ENCODE measurements at regions not wholly inside any gene's neighbourhood (a gene's known extent, or its start where the extent isn't known, plus 50 kb on each side); places are given as distances from the start of the nearest gene placed in this dataset.
"Not testable (repeated sequence)": the region's sequence is repeated elsewhere in the genome, so short reads cannot be mapped to it uniquely, and the experiment has no call there.

- no peak for DNase-seq (ENCODE audit: extremely low spot score in 2 of 2)
- intact Hi-C loops (cut with DNase I), result no loop called here
- no peaks in the 10 kb centered on the region for H3K4me1 ChIP-seq
- no peaks in the 10 kb centered on the region for H3K9me3 ChIP-seq
- no peak overlapping the region for H3K4me3 ChIP-seq
- TF ChIP-seq CTCF (IDR thresholded peaks at IDR 0.05) (no peak), POLR2AphosphoS5 (IDR thresholded peaks at IDR 0.05; ENCODE audit: insufficient read depth in 1 of 2, low read depth in 1 of 2) (no peak), POLR2A (IDR thresholded peaks at IDR 0.05) (no peak)
- no peak overlapping the region for H3K27ac ChIP-seq
- no peaks in the 10 kb centered on the region for H3K36me3 ChIP-seq
- H3K27me3 ChIP-seq, result no peaks in the 10 kb centered on the region
Measured at GRCh38 chr2:183780072-183780471, 655.8 kb downstream of the NUP35 start.

- H3K4me1 ChIP-seq, result no peaks in the 10 kb centered on the region
- intact Hi-C loops (cut with DNase I), result no loop called here
Measured at GRCh38 chr2:183782436-183782835, 658.2 kb downstream of the NUP35 start.

GRCh38 chr2:183788796-183789195 is 664.6 kb downstream of the NUP35 start:
- H3K4me3 ChIP-seq; DNase-seq (ENCODE audit: extremely low spot score in 2 of 2); H3K27me3 ChIP-seq; H3K27ac ChIP-seq; intact Hi-C loops (cut with DNase I); H3K9me3 ChIP-seq; H3K36me3 ChIP-seq; H3K4me1 ChIP-seq: not testable (repeated sequence)

More at GRCh38 chr2:183782436-183782835, 658.2 kb downstream of the NUP35 start:
- no peak overlapping the region for H3K27ac ChIP-seq
- DNase-seq (ENCODE audit: extremely low spot score in 2 of 2), result no peak
- H3K36me3 ChIP-seq, result no peaks in the 10 kb centered on the region
- no peaks in the 10 kb centered on the region for H3K27me3 ChIP-seq
- no peak overlapping the region for H3K4me3 ChIP-seq
- H3K9me3 ChIP-seq, result no peaks in the 10 kb centered on the region
- no peak for TF ChIP-seq POLR2AphosphoS5 (IDR thresholded peaks at IDR 0.05; ENCODE audit: insufficient read depth in 1 of 2, low read depth in 1 of 2)
- no peak for TF ChIP-seq CTCF (IDR thresholded peaks at IDR 0.05)
- no peak for TF ChIP-seq POLR2A (IDR thresholded peaks at IDR 0.05)

GRCh38 chr2:183792165-183792924 is 668.1 kb downstream of the NUP35 start:
- H3K27me3 ChIP-seq; H3K27ac ChIP-seq; H3K4me1 ChIP-seq; H3K9me3 ChIP-seq; DNase-seq (ENCODE audit: extremely low spot score in 2 of 2); H3K36me3 ChIP-seq; intact Hi-C loops (cut with DNase I); H3K4me3 ChIP-seq: not testable (repeated sequence)

GRCh38 chr2:183798535-183798934 is 674.3 kb downstream of the NUP35 start:
- H3K4me3 ChIP-seq, result no peak overlapping the region
- TF ChIP-seq CTCF (IDR thresholded peaks at IDR 0.05) (no peak), POLR2A (IDR thresholded peaks at IDR 0.05) (no peak), POLR2AphosphoS5 (IDR thresholded peaks at IDR 0.05; ENCODE audit: insufficient read depth in 1 of 2, low read depth in 1 of 2) (no peak)
- H3K4me1 ChIP-seq, result no peaks in the 10 kb centered on the region
- no peaks in the 10 kb centered on the region for H3K9me3 ChIP-seq
- no peaks in the 10 kb centered on the region for H3K36me3 ChIP-seq
- H3K27ac ChIP-seq, result no peak overlapping the region
- DNase-seq (ENCODE audit: extremely low spot score in 2 of 2), result no peak
- intact Hi-C loops (cut with DNase I), result no loop called here
- no peaks in the 10 kb centered on the region for H3K27me3 ChIP-seq

GRCh38 chr2:183799761-183800160 is 675.5 kb downstream of the NUP35 start:
- no peaks in the 10 kb centered on the region for H3K4me1 ChIP-seq
- no peaks in the 10 kb centered on the region for H3K36me3 ChIP-seq
- H3K4me3 ChIP-seq, result no peak overlapping the region
- no peaks in the 10 kb centered on the region for H3K9me3 ChIP-seq
- intact Hi-C loops (cut with DNase I), result no loop called here
- DNase-seq (ENCODE audit: extremely low spot score in 2 of 2), result no peak
- H3K27me3 ChIP-seq, result no peaks in the 10 kb centered on the region
- TF ChIP-seq CTCF (IDR thresholded peaks at IDR 0.05), result no peak
- no peak for TF ChIP-seq POLR2AphosphoS5 (IDR thresholded peaks at IDR 0.05; ENCODE audit: insufficient read depth in 1 of 2, low read depth in 1 of 2)
- TF ChIP-seq POLR2A (IDR thresholded peaks at IDR 0.05), result no peak
- no peak overlapping the region for H3K27ac ChIP-seq

Measured in vagina (tissue), 2 donors.